NCI-H1694 treated with DMSO at 0.1 percent for 48 hours (cell line): ENCODE measurements at regions not wholly inside any gene's neighbourhood (a gene's known extent, or its start where the extent isn't known, plus 50 kb on each side); places are given as distances from the start of the nearest gene placed in this dataset.
"Not testable (repeated sequence)": the region's sequence is repeated elsewhere in the genome, so short reads cannot be mapped to it uniquely, and the experiment has no call there.

ENCODE experiments used
- DNase-seq: peaks from one replicate; lab custom pipeline; 2025; lab: John Stamatoyannopoulos, UW

- DNase-seq, result not testable (repeated sequence)
Observed at GRCh38 chr6:167709776-167710336, 116.9 kb upstream of the AFDN start.

- no peak for DNase-seq
Observed at GRCh38 chr6:167710363-167710920, 116.3 kb upstream of the AFDN start.

- DNase-seq, result no peak
Observed at GRCh38 chr6:167711211-167711610, 115.5 kb upstream of the AFDN start.

- DNase-seq, result no peak
Observed at GRCh38 chr6:167711768-167712730, 114.7 kb upstream of the AFDN start.

- DNase-seq, result no peak
Observed at GRCh38 chr6:167712731-167713475, 113.8 kb upstream of the AFDN start.

- DNase-seq, result no peak
Observed at GRCh38 chr6:167714152-167714551, 112.6 kb upstream of the AFDN start.

- no peak for DNase-seq
Observed at GRCh38 chr6:167717455-167717854, 109.3 kb upstream of the AFDN start.

- no peak for DNase-seq
Observed at GRCh38 chr6:167717867-167718266, 108.8 kb upstream of the AFDN start.

GRCh38 chr6:167719920-167720319, 106.8 kb upstream of the AFDN start:
- no peak for DNase-seq

GRCh38 chr6:167720456-167721285, 106.0 kb upstream of the AFDN start:
- DNase-seq, result no peak

GRCh38 chr6:167721291-167721690, 105.4 kb upstream of the AFDN start:
- DNase-seq, result no peak

GRCh38 chr6:167722634-167723309, 103.9 kb upstream of the AFDN start:
- DNase-seq, result no peak

GRCh38 chr6:167726043-167726621, 100.6 kb upstream of the AFDN start:
- DNase-seq, result no peak

- DNase-seq, result no peak
Observed at GRCh38 chr6:167730441-167730840, 96.3 kb upstream of the AFDN start.

- DNase-seq, result no peak
Observed at GRCh38 chr6:167731216-167731615, 95.5 kb upstream of the AFDN start.

GRCh38 chr6:167731731-167732422, 94.8 kb upstream of the AFDN start:
- DNase-seq, result no peak

GRCh38 chr6:167733740-167734661, 92.7 kb upstream of the AFDN start:
- DNase-seq, result no peak

GRCh38 chr6:167734662-167735083, 92.0 kb upstream of the AFDN start:
- no peak for DNase-seq
